PC-9 (cell line): ENCODE measurements at regions not wholly inside any gene's neighbourhood (a gene's known extent, or its start where the extent isn't known, plus 50 kb on each side); places are given as distances from the start of the nearest gene placed in this dataset.

ENCODE experiments used
- BruUV-seq: library from RNA; stranded (reverse); fragments of 400-500 nt; replicated peaks from 2 replicates; lab custom pipeline; 2021; lab: Mats Ljungman, UMichigan
- CTCF ChIA-PET: fragments of 300-600 bp; sonication (Branson Sonifier 250); formaldehyde crosslinking; loops from one replicate; lab custom pipeline; 2022; ENCODE audit warnings: antibody characterized with exemption; lab: Charles Lee
- POLR2A ChIA-PET: fragments of 300-600 bp; sonication (Branson Sonifier 250); formaldehyde crosslinking; loops from one replicate; lab custom pipeline; 2022; ENCODE audit warnings: antibody characterized with exemption; ENCODE audit not compliant: unreplicated experiment; lab: Charles Lee
- DNase-seq, 2 experiments: peaks; one replicate each; pipeline versions ENCODE4 v3.0.0 to v3.0.0-alpha.2; 2015 to 2022; ENCODE audit warnings: mixed read lengths in 1 of 2
- H2AFZ ChIP-seq: fragments of 200-600 bp; sonication (generic); 2 replicates; pipeline ENCODE4 v1.8.1; 2017; ENCODE audit warnings: antibody characterized with exemption
- H3F3A ChIP-seq: fragments of 200-600 bp; sonication (generic); 2 replicates; pipeline ENCODE4 v1.8.1; 2017; ENCODE audit warnings: antibody characterized with exemption, mild to moderate bottlenecking, low read depth; ENCODE audit not compliant: insufficient read depth
- H3K27ac ChIP-seq: fragments of 200-600 bp; sonication (generic); 2 replicates; pipeline ENCODE4 v1.6.1; 2016; ENCODE audit warnings: mixed run types
- H3K27me3 ChIP-seq: fragments of 200-600 bp; sonication (generic); 2 replicates; pipeline ENCODE4 v1.6.1; 2016; ENCODE audit warnings: low read depth, mixed run types; ENCODE audit not compliant: insufficient read depth
- H3K36me3 ChIP-seq: fragments of 200-600 bp; sonication (generic); 2 replicates; pipeline ENCODE4 v1.6.1; 2016; ENCODE audit warnings: low read depth, mixed run types
- H3K4me1 ChIP-seq: fragments of 200-600 bp; sonication (generic); replicated peaks from 2 replicates; pipeline ENCODE4 v1.6.1; 2016; ENCODE audit warnings: mixed run types; ENCODE audit not compliant: insufficient read depth
- H3K4me2 ChIP-seq: fragments of 200-600 bp; sonication (generic); 2 replicates; pipeline ENCODE4 v1.6.1; 2017; ENCODE audit warnings: mixed run types
- H3K4me3 ChIP-seq: fragments of 200-600 bp; sonication (generic); 2 replicates; pipeline ENCODE4 v1.6.1; 2016; ENCODE audit warnings: mixed run types
- H3K79me2 ChIP-seq: fragments of 200-600 bp; sonication (generic); 2 replicates; pipeline ENCODE4 v1.6.1; 2017; ENCODE audit warnings: low read depth, mixed run types
- H3K9me2 ChIP-seq: fragments of 200-600 bp; sonication (generic); 2 replicates; pipeline ENCODE4 v1.8.1; 2017; ENCODE audit warnings: mild to moderate bottlenecking; ENCODE audit not compliant: insufficient read depth
- H3K9me3 ChIP-seq: fragments of 200-600 bp; sonication (generic); 2 replicates; pipeline ENCODE4 v1.8.1; 2016; ENCODE audit warnings: low read depth; ENCODE audit not compliant: insufficient read depth
- H4K20me1 ChIP-seq: fragments of 200-600 bp; sonication (generic); 2 replicates; pipeline ENCODE4 v1.8.1; 2017; ENCODE audit not compliant: insufficient read depth
- CTCF ChIP-seq: fragments of 200-600 bp; sonication (generic); conservative IDR thresholded peaks from 2 replicates; pipeline ENCODE4 v1.6.1; 2017; ENCODE audit warnings: mixed run types, antibody characterized with exemption, mild to moderate bottlenecking, moderate library complexity
- EZH2 ChIP-seq: fragments of 200-600 bp; sonication (generic); IDR thresholded peaks from 2 replicates; pipeline ENCODE4 v1.8.0; 2017; ENCODE audit warnings: antibody characterized with exemption, low read depth
- intact Hi-C: fragments of 100-400 bp; cut with micrococcal nuclease; formaldehyde crosslinking; loops from one replicate; pipeline ENCODE4 v1.10.0; 2022; ENCODE audit not compliant: unreplicated experiment

- intact Hi-C loops = no loop called here
- Histone ChIP-seq H3K4me2 (no peak overlapping the region), H3K9me3 (no peaks in the 10 kb centered on the region; the same call in 1 of the 2 replicates), H2AFZ (no peak overlapping the region), H3K4me1 (peaks cover 2% of the 10 kb centered on the region), H3K79me2 (no peaks in the 10 kb centered on the region), H4K20me1 (no peaks in the 10 kb centered on the region), H3K4me3 (no peak overlapping the region), H3F3A (no peaks in the 10 kb centered on the region), H3K27ac (no peak overlapping the region), H3K9me2 (no peaks in the 10 kb centered on the region), H3K27me3 (no peaks in the 10 kb centered on the region), H3K36me3 (no peaks in the 10 kb centered on the region)
- ChIA-PET CTCF (no interaction called here), POLR2A (no interaction called here)
- BruUV-seq = no TSS peak
- DNase-seq = no peak
- TF ChIP-seq CTCF (no peak), EZH2 (no peak)
Measured at GRCh38 chr9:108264093-108264492, 591.7 kb downstream of the ACTL7B start.

- DNase-seq = no peak
- ChIA-PET POLR2A (no interaction called here), CTCF (no interaction called here)
- Histone ChIP-seq H3K4me2 (no peak overlapping the region), H3F3A (no peaks in the 10 kb centered on the region), H3K9me2 (no peaks in the 10 kb centered on the region), H3K4me1 (no peaks in the 10 kb centered on the region), H2AFZ (no peak overlapping the region), H4K20me1 (no peaks in the 10 kb centered on the region), H3K27ac (no peak overlapping the region), H3K27me3 (no peaks in the 10 kb centered on the region), H3K36me3 (no peaks in the 10 kb centered on the region), H3K79me2 (no peaks in the 10 kb centered on the region), H3K4me3 (no peak overlapping the region), H3K9me3 (no peaks in the 10 kb centered on the region; the same call in 1 of the 2 replicates)
- no TSS peak for BruUV-seq
- intact Hi-C loops = no loop called here
- TF ChIP-seq CTCF = no peak
- TF ChIP-seq EZH2 = no peak
Measured at GRCh38 chr9:108262836-108263235, 593.0 kb downstream of the ACTL7B start.

- no peak for TF ChIP-seq EZH2
- no peak for TF ChIP-seq CTCF
Measured at GRCh38 chr9:108259917-108260675, 595.7 kb downstream of the ACTL7B start.

More at GRCh38 chr9:108259917-108260675, 595.7 kb downstream of the ACTL7B start:
- no peaks in the 10 kb centered on the region for H3K9me2 ChIP-seq
- H3K36me3 ChIP-seq = no peaks in the 10 kb centered on the region
- no peaks in the 10 kb centered on the region for H4K20me1 ChIP-seq
- H3K4me2 ChIP-seq = no peak overlapping the region
- H3F3A ChIP-seq = no peaks in the 10 kb centered on the region; the same call in 1 of the 2 replicates
- H3K4me3 ChIP-seq = no peak overlapping the region
- H3K79me2 ChIP-seq = no peaks in the 10 kb centered on the region
- H3K9me3 ChIP-seq = no peaks in the 10 kb centered on the region
- POLR2A ChIA-PET = no interaction called here
- no peak for DNase-seq
- no peaks in the 10 kb centered on the region for H3K27me3 ChIP-seq
- no peaks in the 10 kb centered on the region for H3K4me1 ChIP-seq
- no TSS peak for BruUV-seq
- intact Hi-C loops = no loop called here
- H2AFZ ChIP-seq = no peak overlapping the region
- CTCF ChIA-PET = no interaction called here
- H3K27ac ChIP-seq = no peak overlapping the region
